ENCODE measurements at regions not wholly inside any gene's neighbourhood (a gene's known extent, or its start where the extent isn't known, plus 50 kb on each side); places are given as distances from the start of the nearest gene placed in this dataset.

DNA sequence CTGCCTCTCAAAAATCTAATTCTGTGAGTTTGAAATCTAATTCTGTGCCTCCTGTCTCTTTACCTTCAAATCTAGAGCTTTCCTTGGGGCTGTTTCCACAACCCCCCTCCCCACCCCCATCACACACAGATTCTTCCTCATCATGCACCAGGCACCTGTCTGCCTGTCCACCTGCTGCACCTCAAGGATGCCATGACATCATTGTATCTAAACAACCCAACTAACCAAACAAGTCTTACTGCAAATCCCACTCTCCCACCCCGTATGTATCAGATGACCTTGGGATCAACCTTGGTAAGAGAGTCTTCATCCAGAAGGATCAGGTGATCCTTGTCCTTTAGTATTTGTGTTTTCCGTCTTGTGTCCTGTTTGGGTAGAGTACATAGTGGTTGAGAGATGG lies 102.7 kb upstream of the SIM2 start:
- TF ChIP-seq CTCF (IDR thresholded peaks at IDR 0.05; ENCODE audit: low read depth, low read length, missing input control) (no peak), JUND (IDR thresholded peaks at IDR 0.05) (no peak), YY1 (IDR thresholded peaks at IDR 0.05) (no peak), RAD21 (IDR thresholded peaks at IDR 0.05) (no peak), FOXA2 (IDR thresholded peaks at IDR 0.05) (no peak), TAF1 (conservative IDR thresholded peaks at IDR 0.05) (no peak), SP1 (IDR thresholded peaks at IDR 0.05) (no peak)
- TF ChIP-seq, protein P1, sequence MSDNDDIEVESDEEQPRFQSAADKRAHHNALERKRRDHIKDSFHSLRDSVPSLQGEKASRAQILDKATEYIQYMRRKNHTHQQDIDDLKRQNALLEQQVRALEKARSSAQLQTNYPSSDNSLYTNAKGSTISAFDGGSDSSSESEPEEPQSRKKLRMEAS (IDR thresholded peaks at IDR 0.05), result no peak
- TF ChIP-seq, protein P2, sequence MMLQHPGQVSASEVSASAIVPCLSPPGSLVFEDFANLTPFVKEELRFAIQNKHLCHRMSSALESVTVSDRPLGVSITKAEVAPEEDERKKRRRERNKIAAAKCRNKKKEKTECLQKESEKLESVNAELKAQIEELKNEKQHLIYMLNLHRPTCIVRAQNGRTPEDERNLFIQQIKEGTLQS (IDR thresholded peaks at IDR 0.05), result no peak
- TF ChIP-seq, protein P3, sequence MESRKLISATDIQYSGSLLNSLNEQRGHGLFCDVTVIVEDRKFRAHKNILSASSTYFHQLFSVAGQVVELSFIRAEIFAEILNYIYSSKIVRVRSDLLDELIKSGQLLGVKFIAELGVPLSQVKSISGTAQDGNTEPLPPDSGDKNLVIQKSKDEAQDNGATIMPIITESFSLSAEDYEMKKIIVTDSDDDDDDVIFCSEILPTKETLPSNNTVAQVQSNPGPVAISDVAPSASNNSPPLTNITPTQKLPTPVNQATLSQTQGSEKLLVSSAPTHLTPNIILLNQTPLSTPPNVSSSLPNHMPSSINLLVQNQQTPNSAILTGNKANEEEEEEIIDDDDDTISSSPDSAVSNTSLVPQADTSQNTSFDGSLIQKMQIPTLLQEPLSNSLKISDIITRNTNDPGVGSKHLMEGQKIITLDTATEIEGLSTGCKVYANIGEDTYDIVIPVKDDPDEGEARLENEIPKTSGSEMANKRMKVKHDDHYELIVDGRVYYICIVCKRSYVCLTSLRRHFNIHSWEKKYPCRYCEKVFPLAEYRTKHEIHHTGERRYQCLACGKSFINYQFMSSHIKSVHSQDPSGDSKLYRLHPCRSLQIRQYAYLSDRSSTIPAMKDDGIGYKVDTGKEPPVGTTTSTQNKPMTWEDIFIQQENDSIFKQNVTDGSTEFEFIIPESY (IDR thresholded peaks at IDR 0.05), result no peak

Measured in liver (tissue), 3 donors.